Endodermal cell (in vitro differentiated cells): ENCODE measurements at regions not wholly inside any gene's neighbourhood (a gene's known extent, or its start where the extent isn't known, plus 50 kb on each side); places are given as distances from the start of the nearest gene placed in this dataset.

ENCODE experiments used
- DNase-seq: peaks from one replicate; pipeline ENCODE4 v3.0.0-alpha.2; 2017
- H3K27ac ChIP-seq: 2 replicates; pipeline ENCODE4 v1.5.1; 2013; ENCODE audit warnings: mild to moderate bottlenecking, low read depth, low read length, moderate library complexity
- H3K27me3 ChIP-seq: 2 replicates; pipeline ENCODE4 v1.6.1; 2013; ENCODE audit warnings: mild to moderate bottlenecking, low read length, moderate library complexity; ENCODE audit not compliant: insufficient read depth, control insufficient read depth, poor library complexity, severe bottlenecking
- H3K36me3 ChIP-seq: 2 replicates; pipeline ENCODE4 v1.7.0; 2013; ENCODE audit warnings: mild to moderate bottlenecking, low read length, moderate library complexity; ENCODE audit not compliant: control insufficient read depth, insufficient read depth
- H3K4me1 ChIP-seq: one replicate; pipeline ENCODE4 v1.7.0; 2013; ENCODE audit warnings: low read length; ENCODE audit not compliant: control insufficient read depth, insufficient read depth
- H3K4me3 ChIP-seq: 2 replicates; pipeline ENCODE4 v1.5.1; 2013; ENCODE audit warnings: mild to moderate bottlenecking, low read length, moderate library complexity
- H3K9ac ChIP-seq: 2 replicates; pipeline ENCODE4 v1.6.1; 2013; ENCODE audit warnings: mild to moderate bottlenecking, low read length, moderate library complexity; ENCODE audit not compliant: poor library complexity, severe bottlenecking; ENCODE audit errors: extremely low read depth
- H3K9me3 ChIP-seq: 2 replicates; pipeline ENCODE4 v1.6.1; 2013; ENCODE audit warnings: mild to moderate bottlenecking, low read length, moderate library complexity; ENCODE audit not compliant: control insufficient read depth
- H3K27ac Mint-ChIP-seq: 2 replicates; pipeline ENCODE4 v1.8.0; 2020; ENCODE audit warnings: mixed read lengths
- H3K27me3 Mint-ChIP-seq: 2 replicates; pipeline ENCODE4 v1.8.0; 2021; ENCODE audit warnings: mild to moderate bottlenecking, mixed read lengths; ENCODE audit not compliant: insufficient read depth
- H3K36me3 Mint-ChIP-seq: 2 replicates; pipeline ENCODE4 v1.8.0; 2020; ENCODE audit warnings: low read depth, mixed read lengths
- H3K4me1 Mint-ChIP-seq: 2 replicates; pipeline ENCODE4 v1.8.0; 2020; ENCODE audit warnings: mixed read lengths
- H3K4me3 Mint-ChIP-seq: 2 replicates; pipeline ENCODE4 v1.8.0; 2020; ENCODE audit warnings: mild to moderate bottlenecking, moderate library complexity, mixed read lengths
- H3K9me3 Mint-ChIP-seq: 2 replicates; pipeline ENCODE4 v1.8.0; 2020; ENCODE audit warnings: mild to moderate bottlenecking, mixed read lengths
- CTCF ChIP-seq: fragments of 200-600 bp; sonication (generic); conservative IDR thresholded peaks from 2 replicates; pipeline ENCODE4 v1.5.0; 2021; ENCODE audit warnings: antibody characterized with exemption, mild to moderate bottlenecking
- WGBS, 2 experiments: methylation state at CpG; one replicate each; pipeline versions ENCODE4 v1.1.5 to v1.1.7; 2013; ENCODE audit warnings: missing lambda C conversion rate in 2 of 2, mixed read lengths in 1 of 2; ENCODE audit not compliant: insufficient coverage in 1 of 2, insufficient read length in 1 of 2; 5-methylcytosine and 5-hydroxymethylcytosine counted together

DNA sequence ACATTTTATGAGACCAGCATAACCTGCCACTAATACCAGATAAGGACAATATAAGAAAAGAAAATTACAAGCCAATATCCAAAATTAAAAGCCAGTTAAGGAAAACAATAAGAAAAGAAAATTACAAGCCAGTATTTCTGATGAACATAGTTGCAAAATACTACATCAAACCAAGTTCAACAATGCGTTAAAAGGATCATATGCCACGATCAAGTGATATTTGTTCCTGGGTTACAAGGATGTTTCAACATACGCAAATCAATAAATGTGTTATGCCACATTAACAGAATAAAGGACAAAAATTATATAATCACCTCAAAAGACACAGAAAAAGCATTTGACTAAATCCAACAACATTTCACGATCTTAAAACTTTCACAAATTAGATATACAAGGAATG is 431.9 kb downstream of the ELAVL2 start:
- DNase-seq, result no peak
- Mint-ChIP-seq H3K4me1 (no peaks in the 10 kb centered on the region), H3K9me3 (peaks cover 12% of the 10 kb centered on the region), H3K27ac (no peak overlapping the region), H3K4me3 (no peak overlapping the region), H3K36me3 (no peaks in the 10 kb centered on the region), H3K27me3 (peaks cover 2% of the 10 kb centered on the region)
- Histone ChIP-seq H3K4me3 (no peak overlapping the region), H3K27ac (no peak overlapping the region), H3K36me3 (no peaks in the 10 kb centered on the region), H3K9me3 (no peaks in the 10 kb centered on the region), H3K27me3 (no peaks in the 10 kb centered on the region), H3K4me1 (no peaks in the 10 kb centered on the region), H3K9ac (no peak overlapping the region)
- TF ChIP-seq CTCF, result no peak
- 91 to 93% methylated on average over 2 to 4 of the region's 4 CpGs for WGBS, 2 experiments

DNA sequence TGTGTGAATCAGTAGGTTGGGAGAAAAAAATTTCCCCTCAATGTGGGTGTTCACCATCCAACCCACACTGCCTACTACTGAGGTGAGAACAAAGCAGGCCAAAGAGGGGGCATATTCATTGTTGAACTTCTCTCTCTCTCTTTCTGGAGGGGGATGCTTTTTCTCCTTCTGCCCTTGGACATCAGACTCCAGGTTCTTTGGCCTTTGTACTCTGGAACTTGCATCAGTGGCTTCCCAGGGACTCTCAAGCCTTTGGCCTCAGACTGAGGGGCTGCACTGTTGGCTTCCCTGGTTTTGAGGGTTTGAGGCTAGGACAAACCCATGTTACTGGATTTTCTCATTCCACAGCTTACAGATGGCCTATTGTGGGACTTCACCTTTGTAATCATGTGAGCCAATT is 417.2 kb downstream of the ELAVL2 start:
- H3K9me3 Mint-ChIP-seq, result no peaks in the 10 kb centered on the region
- H3K27me3 ChIP-seq, result no peaks in the 10 kb centered on the region
- no peaks in the 10 kb centered on the region for H3K36me3 ChIP-seq
- H3K4me1 ChIP-seq, result no peaks in the 10 kb centered on the region
- H3K4me3 ChIP-seq, result no peak overlapping the region
- TF ChIP-seq CTCF, result no peak
- no peak overlapping the region for H3K9ac ChIP-seq
- H3K36me3 Mint-ChIP-seq, result no peaks in the 10 kb centered on the region
- H3K9me3 ChIP-seq, result no peaks in the 10 kb centered on the region
- H3K27ac Mint-ChIP-seq, result no peak overlapping the region
- no peak for DNase-seq
- H3K4me3 Mint-ChIP-seq, result no peak overlapping the region
- no peaks in the 10 kb centered on the region for H3K27me3 Mint-ChIP-seq
- no peaks in the 10 kb centered on the region for H3K4me1 Mint-ChIP-seq
- no peak overlapping the region for H3K27ac ChIP-seq

DNA sequence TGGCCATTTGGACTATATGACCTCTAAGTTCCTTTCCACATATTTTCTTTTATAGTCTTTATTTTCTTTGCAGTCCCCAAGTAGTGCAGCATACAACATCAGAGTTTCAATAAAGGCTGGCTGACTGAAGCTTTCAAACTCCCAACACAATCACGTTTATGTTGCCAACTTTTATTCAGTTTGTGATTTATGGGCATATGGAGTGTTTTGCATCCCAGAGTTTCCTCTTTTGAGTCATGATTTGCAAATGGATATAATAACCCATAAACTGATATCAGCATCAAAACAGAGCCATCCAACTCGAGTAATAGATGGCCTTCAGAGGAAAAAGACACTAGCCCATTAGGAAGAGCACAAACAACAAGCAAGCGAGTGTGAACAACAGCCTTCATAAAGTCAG is 414.0 kb downstream of the ELAVL2 start:
- no peaks in the 10 kb centered on the region for H3K9me3 ChIP-seq
- H3K27me3 ChIP-seq, result no peaks in the 10 kb centered on the region
- Mint-ChIP-seq H3K36me3 (no peaks in the 10 kb centered on the region), H3K27ac (no peak overlapping the region), H3K4me3 (no peak overlapping the region), H3K4me1 (no peaks in the 10 kb centered on the region), H3K9me3 (no peaks in the 10 kb centered on the region), H3K27me3 (no peaks in the 10 kb centered on the region)
- no peaks in the 10 kb centered on the region for H3K36me3 ChIP-seq
- no peak overlapping the region for H3K27ac ChIP-seq
- no peak overlapping the region for H3K9ac ChIP-seq
- 90% methylated on average over 3 of the region's 3 CpGs; no CpG with 5 or more reads in 1 of the 2 experiments for WGBS, 2 experiments
- DNase-seq, result no peak
- no peak for TF ChIP-seq CTCF
- no peak overlapping the region for H3K4me3 ChIP-seq
- H3K4me1 ChIP-seq, result no peaks in the 10 kb centered on the region
